Osteoblast (primary cell): ENCODE measurements at regions not wholly inside any gene's neighbourhood (a gene's known extent, or its start where the extent isn't known, plus 50 kb on each side); places are given as distances from the start of the nearest gene placed in this dataset.

ENCODE experiments used
- DNase-seq: peaks from one replicate; pipeline ENCODE4 v3.0.0; 2011; ENCODE audit warnings: low spot score, mixed read lengths; ENCODE audit not compliant: insufficient read length; ENCODE audit errors: missing footprints
- H2AFZ ChIP-seq: 2 replicates; pipeline ENCODE4 v1.6.0; 2011; ENCODE audit warnings: mild to moderate bottlenecking, low read length
- H3K27ac ChIP-seq: 2 replicates; pipeline ENCODE4 v1.5.1; 2011; ENCODE audit warnings: mild to moderate bottlenecking, low read depth, low read length, moderate library complexity
- H3K27me3 ChIP-seq: 2 replicates; pipeline ENCODE4 v1.6.0; 2012; ENCODE audit warnings: mild to moderate bottlenecking, control low read depth, inconsistent platforms, low read length, moderate library complexity; ENCODE audit not compliant: insufficient read depth
- H3K36me3 ChIP-seq: 2 replicates; pipeline ENCODE4 v1.5.1; 2011; ENCODE audit warnings: mild to moderate bottlenecking, low read length, control low read depth, moderate library complexity; ENCODE audit not compliant: insufficient read depth
- H3K4me1 ChIP-seq: 2 replicates; pipeline ENCODE4 v1.5.1; 2011; ENCODE audit warnings: mild to moderate bottlenecking, low read length, control low read depth, moderate library complexity; ENCODE audit not compliant: insufficient read depth
- H3K4me2 ChIP-seq: 2 replicates; pipeline ENCODE4 v1.6.0; 2011; ENCODE audit warnings: mild to moderate bottlenecking, low read length; ENCODE audit not compliant: insufficient read depth
- H3K4me3 ChIP-seq: fragments of 200-600 bp; sonication (generic); 3 replicates; pipeline ENCODE4 v1.5.1; 2012; ENCODE audit warnings: mild to moderate bottlenecking, low read length, inconsistent platforms; ENCODE audit not compliant: insufficient read depth
- H3K79me2 ChIP-seq: 2 replicates; pipeline ENCODE4 v1.6.0; 2012; ENCODE audit warnings: mild to moderate bottlenecking, low read length, control low read depth, inconsistent platforms; ENCODE audit not compliant: insufficient read depth
- H3K9me3 ChIP-seq: 2 replicates; pipeline ENCODE4 v1.5.1; 2011; ENCODE audit warnings: low read depth, low read length, control low read depth
- H4K20me1 ChIP-seq: 2 replicates; pipeline ENCODE4 v1.6.0; 2012; ENCODE audit warnings: mild to moderate bottlenecking, low read length, control low read depth; ENCODE audit not compliant: insufficient read depth
- TF ChIP-seq, protein P1 (sequence below): IDR thresholded peaks from 2 replicates; pipeline ENCODE4 v1.5.1; 2011; ENCODE audit warnings: mild to moderate bottlenecking, low read depth, low read length, moderate library complexity; ENCODE audit errors: extremely low read depth

DNA sequence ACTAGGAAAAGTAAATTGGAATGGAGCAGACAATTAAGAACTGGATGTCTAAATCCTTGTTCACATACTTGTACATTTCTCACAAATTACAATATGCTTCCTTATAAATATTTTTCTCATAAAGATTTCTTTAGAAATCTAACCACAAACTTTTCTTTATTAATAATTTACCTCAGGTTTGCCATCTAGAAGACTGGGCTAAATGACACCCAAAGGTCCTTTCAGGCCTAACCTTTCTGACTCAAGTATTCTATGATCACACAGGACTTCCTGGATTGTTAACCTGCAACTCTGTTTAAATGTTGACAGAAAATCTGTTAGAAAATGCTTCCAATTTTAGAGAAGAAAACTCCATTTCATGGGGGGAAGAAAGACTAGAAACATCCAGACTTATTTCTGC is 330.5 kb upstream of the MAP3K7 start:
- H3K9me3 ChIP-seq: no peaks in the 10 kb centered on the region
- TF ChIP-seq, protein P1, sequence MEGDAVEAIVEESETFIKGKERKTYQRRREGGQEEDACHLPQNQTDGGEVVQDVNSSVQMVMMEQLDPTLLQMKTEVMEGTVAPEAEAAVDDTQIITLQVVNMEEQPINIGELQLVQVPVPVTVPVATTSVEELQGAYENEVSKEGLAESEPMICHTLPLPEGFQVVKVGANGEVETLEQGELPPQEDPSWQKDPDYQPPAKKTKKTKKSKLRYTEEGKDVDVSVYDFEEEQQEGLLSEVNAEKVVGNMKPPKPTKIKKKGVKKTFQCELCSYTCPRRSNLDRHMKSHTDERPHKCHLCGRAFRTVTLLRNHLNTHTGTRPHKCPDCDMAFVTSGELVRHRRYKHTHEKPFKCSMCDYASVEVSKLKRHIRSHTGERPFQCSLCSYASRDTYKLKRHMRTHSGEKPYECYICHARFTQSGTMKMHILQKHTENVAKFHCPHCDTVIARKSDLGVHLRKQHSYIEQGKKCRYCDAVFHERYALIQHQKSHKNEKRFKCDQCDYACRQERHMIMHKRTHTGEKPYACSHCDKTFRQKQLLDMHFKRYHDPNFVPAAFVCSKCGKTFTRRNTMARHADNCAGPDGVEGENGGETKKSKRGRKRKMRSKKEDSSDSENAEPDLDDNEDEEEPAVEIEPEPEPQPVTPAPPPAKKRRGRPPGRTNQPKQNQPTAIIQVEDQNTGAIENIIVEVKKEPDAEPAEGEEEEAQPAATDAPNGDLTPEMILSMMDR: no peak
- no peaks in the 10 kb centered on the region for H3K27me3 ChIP-seq
- H3K27ac ChIP-seq: no peak overlapping the region
- no peak overlapping the region for H2AFZ ChIP-seq
- no peaks in the 10 kb centered on the region for H3K4me1 ChIP-seq
- no peak overlapping the region for H3K4me3 ChIP-seq
- no peak for DNase-seq
- no peaks in the 10 kb centered on the region for H3K36me3 ChIP-seq
- no peaks in the 10 kb centered on the region for H3K79me2 ChIP-seq
- H4K20me1 ChIP-seq: no peaks in the 10 kb centered on the region
- H3K4me2 ChIP-seq: no peak overlapping the region

DNA sequence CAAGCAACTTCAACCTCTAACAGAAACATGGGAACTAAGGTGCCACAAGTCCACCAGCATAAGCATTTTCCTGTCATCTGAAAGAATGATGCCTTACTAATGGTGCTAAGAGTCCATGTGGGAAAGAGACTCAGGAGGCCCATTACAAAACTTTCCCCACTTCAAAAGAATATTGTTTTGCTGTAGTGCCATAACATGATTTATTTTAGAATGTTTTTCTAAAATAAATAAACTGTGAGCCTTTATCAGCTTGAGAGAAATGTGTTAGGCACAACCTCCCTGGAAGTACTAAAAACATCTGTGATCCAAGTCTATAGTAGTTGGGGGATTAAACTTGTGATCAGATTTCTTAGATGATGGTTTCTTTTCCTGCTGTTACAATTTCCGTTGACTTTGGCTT is 330.1 kb upstream of the MAP3K7 start:
- Histone ChIP-seq H3K4me3 (no peak overlapping the region), H2AFZ (no peak overlapping the region), H3K9me3 (no peaks in the 10 kb centered on the region), H3K4me1 (no peaks in the 10 kb centered on the region), H3K79me2 (no peaks in the 10 kb centered on the region), H3K27ac (no peak overlapping the region), H3K27me3 (no peaks in the 10 kb centered on the region), H3K4me2 (no peak overlapping the region), H3K36me3 (no peaks in the 10 kb centered on the region), H4K20me1 (no peaks in the 10 kb centered on the region)
- no peak for DNase-seq
- TF ChIP-seq, protein P1: no peak

DNA sequence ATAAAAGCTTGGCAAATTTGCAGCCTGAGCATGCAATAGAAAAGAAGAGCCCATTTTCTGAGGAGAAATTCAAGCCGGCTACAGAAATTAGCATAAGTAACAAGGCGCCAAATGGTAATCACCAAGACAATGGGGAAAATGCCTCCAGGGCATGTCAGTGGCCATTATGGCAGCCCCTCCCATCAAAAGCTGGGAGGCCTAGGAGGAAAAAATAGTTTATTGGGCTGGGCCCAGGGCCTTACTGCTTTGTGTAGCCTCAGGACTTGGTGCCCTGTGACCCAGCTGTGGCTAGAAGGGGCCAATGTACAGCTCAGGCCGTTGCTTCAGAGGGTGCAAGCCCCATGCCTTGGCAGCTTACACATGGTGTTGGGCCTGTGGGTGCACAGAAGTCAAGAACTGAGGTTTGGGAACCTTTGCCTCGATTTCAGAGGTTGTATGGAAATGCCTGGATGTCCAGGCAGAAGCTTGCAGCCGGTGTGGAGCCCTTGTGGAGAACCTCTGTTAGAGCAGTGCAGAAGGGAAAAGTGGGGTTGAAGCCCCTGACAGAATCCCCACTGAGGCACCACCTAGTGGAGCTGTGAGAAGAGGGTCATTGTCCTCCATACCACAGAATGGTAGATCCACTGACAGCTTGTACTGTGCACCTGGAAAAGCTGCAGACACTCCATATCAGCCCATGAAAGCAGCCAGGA is 328.5 kb upstream of the MAP3K7 start:
- TF ChIP-seq, protein P1: no peak
- Histone ChIP-seq H3K4me3 (no peak overlapping the region), H3K4me1 (no peaks in the 10 kb centered on the region), H3K27me3 (no peaks in the 10 kb centered on the region), H3K36me3 (no peaks in the 10 kb centered on the region), H3K4me2 (no peak overlapping the region), H4K20me1 (no peaks in the 10 kb centered on the region), H3K27ac (no peak overlapping the region), H3K9me3 (no peaks in the 10 kb centered on the region), H3K79me2 (no peaks in the 10 kb centered on the region), H2AFZ (no peak overlapping the region)
- DNase-seq: no peak

DNA sequence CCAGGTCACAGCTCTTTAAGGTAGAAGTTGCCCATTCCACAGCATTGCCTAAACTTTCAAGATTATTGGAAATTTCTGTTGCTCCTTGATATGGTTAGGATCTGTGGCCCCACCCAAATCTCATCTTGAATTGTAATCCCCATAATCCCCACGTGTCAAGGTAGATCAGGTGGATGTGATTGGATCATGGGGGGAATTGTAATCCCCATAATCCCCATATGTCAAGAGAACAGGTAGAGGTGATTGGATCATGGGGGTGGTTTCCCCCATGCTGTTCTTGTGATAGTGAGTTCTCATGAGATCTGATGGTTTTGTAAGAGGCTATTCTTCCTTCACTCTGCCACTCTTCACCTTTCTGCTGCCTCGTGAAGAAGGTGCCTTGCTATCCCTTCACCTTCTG is 327.4 kb upstream of the MAP3K7 start:
- Histone ChIP-seq H3K27ac (no peak overlapping the region), H3K9me3 (no peaks in the 10 kb centered on the region), H3K4me3 (no peak overlapping the region), H3K36me3 (no peaks in the 10 kb centered on the region), H4K20me1 (no peaks in the 10 kb centered on the region), H3K79me2 (no peaks in the 10 kb centered on the region), H3K27me3 (no peaks in the 10 kb centered on the region), H3K4me2 (no peak overlapping the region), H3K4me1 (no peaks in the 10 kb centered on the region), H2AFZ (no peak overlapping the region)
- TF ChIP-seq, protein P1: no peak
- no peak for DNase-seq
